Keratinocyte (primary cell): ENCODE measurements at regions not wholly inside any gene's neighbourhood (a gene's known extent, or its start where the extent isn't known, plus 50 kb on each side); places are given as distances from the start of the nearest gene placed in this dataset.

Experiments used
- CTCF ChIP-seq, 3 experiments: IDR thresholded peaks in 1 of 3; conservative IDR thresholded peaks in 1 of 3; optimal IDR thresholded peaks in 1 of 3; 2 replicates in 2 of 3; 3 replicates in 1 of 3; pipeline versions ENCODE3 to v1.5.1; 2011; ENCODE audit warnings: low read length in 3 of 3, mild to moderate bottlenecking in 3 of 3, moderate library complexity in 2 of 3, control low read depth in 1 of 3, inconsistent platforms in 1 of 3; ENCODE audit not compliant: insufficient read depth in 2 of 3; ENCODE audit errors: extremely low read depth in 1 of 3
- EZH2 ChIP-seq: IDR thresholded peaks from one replicate; pipeline ENCODE4 v1.6.1; 2012; ENCODE audit warnings: inconsistent platforms, mild to moderate bottlenecking, low read length, moderate library complexity

- TF ChIP-seq CTCF (optimal IDR thresholded peaks at IDR 0.05 in 1 of 3, IDR thresholded peaks at IDR 0.05 in 1 of 3, conservative IDR thresholded peaks at IDR 0.05 in 1 of 3; ENCODE audit: extremely low read depth in 1 of 3, insufficient read depth in 2 of 3, low read length in 3 of 3) (no peak), EZH2 (no peak)
These were observed 61.7 kb upstream of the TMEM17 start for GRCh38 chr2:62567669-62568068.
